ENCODE measurements at regions not wholly inside any gene's neighbourhood (a gene's known extent, or its start where the extent isn't known, plus 50 kb on each side); places are given as distances from the start of the nearest gene placed in this dataset.

DNA sequence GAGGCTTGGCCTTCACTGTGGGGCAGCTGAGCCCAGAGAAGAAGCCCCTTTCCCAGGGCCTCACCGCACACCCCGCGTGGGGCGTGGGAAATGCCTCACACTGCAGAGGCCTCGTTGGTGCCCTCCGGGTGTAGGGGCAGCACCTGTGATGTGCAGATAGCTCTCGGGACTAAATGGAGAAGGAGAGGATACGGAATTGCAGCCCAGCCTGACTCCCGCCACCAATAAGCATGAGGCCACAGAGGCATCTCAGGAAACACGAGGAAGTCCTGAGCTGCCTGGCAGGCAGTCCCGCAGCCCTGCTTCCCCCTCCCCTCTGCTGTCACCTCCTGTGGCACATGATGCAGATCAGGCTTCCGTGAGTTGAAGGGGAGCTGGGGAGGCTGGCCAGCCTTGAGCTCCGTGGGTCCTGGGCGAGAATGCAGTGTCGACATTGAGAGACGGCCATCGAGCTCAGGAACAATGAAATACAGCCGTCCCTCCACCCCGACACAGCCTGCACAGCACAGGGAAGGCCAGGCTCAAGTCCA is 59.6 kb upstream of the PPP2R2D start:
- no peak for DNase-seq (ENCODE audit: low spot score)
- Mint-ChIP-seq H3K27ac (no peak overlapping the region), H3K9me3 (no peaks in the 10 kb centered on the region), H3K4me1 (ENCODE audit: low read depth) (no peaks in the 10 kb centered on the region), H3K36me3 (ENCODE audit: low read depth) (no peaks in the 10 kb centered on the region), H3K4me3 (no peak overlapping the region), H3K27me3 (ENCODE audit: insufficient read depth) (peaks cover 7% of the 10 kb centered on the region)
- intact Hi-C loops (cut with micrococcal nuclease) = no loop called here

DNA sequence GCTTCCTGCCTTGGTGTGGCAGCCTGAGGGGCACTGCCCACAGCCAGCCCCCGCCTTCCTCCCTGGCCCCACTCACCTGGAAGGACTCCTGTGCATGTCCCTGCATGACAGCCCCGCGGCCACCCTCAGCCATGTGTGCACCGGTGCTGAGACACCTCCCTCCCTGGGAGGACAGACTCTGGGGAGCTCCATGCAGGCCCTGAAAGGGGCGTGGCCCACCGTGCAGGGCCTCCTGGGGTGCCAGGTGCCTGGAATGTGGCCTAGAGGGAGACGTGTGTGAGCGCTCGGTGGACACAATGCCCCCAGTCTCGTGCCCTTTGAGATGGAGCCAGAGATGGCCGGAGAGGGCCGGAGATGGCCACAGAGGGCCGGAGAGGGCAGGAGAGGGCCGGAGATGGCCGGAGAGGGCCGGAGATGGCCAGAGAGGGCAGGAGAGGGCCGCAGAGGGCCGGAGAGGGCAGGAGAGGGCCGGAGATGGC is 59.1 kb upstream of the PPP2R2D start:
- Mint-ChIP-seq H3K9me3 (no peaks in the 10 kb centered on the region), H3K4me1 (ENCODE audit: low read depth) (no peaks in the 10 kb centered on the region)
- intact Hi-C loops (cut with micrococcal nuclease) = no loop called here

DNA sequence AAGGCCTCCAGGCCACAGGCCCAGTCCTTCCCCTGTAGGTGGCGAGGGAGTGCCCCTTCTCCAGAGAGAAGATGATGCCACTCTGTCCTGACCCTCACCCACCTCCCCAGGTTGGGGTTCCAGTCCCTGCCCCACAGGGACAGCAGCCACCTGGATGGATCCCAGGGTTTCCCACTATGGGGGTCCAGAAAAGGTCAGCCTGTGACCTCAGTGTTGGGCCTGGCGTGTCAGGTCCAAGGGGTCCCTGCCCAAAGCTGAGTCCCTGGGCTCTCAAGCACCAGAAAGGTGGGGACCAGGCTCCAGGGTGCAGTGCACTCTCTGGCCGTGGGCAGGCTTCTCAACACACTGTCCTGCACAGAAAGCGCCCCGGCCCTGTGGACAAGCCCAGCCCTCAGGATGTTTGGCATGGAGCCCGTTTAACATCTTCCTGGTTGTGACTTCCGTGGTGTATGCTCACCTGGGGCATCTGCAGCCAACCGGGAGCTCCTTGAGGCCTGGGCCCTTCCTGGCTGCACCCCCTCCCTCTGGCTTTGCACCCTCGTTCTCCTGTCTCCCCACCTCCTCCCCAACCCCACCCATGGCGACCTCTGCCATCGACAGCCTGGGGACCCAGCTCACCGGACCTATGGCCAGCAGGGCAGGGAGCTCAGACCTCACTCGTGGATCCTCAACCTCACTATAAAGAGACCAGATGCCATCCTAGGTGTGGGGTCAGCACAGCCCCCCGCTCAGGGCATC is 58.3 kb upstream of the PPP2R2D start:
- H3K27me3 Mint-ChIP-seq (ENCODE audit: insufficient read depth) = peaks cover 4% of the 10 kb centered on the region
- intact Hi-C loops (cut with micrococcal nuclease) = no loop called here
- H3K4me1 Mint-ChIP-seq (ENCODE audit: low read depth) = no peaks in the 10 kb centered on the region
- H3K36me3 Mint-ChIP-seq (ENCODE audit: low read depth) = no peaks in the 10 kb centered on the region
- H3K27ac Mint-ChIP-seq = no peak overlapping the region
- no peak for DNase-seq (ENCODE audit: low spot score)
- H3K9me3 Mint-ChIP-seq = no peaks in the 10 kb centered on the region
- no peak overlapping the region for H3K4me3 Mint-ChIP-seq

More for the DNA sequence above, 59.1 kb upstream of the PPP2R2D start:
- Mint-ChIP-seq H3K27ac (no peak overlapping the region), H3K4me3 (no peak overlapping the region), H3K27me3 (ENCODE audit: insufficient read depth) (peaks cover 7% of the 10 kb centered on the region), H3K36me3 (ENCODE audit: low read depth) (no peaks in the 10 kb centered on the region)
- no peak for DNase-seq (ENCODE audit: low spot score)

DNA sequence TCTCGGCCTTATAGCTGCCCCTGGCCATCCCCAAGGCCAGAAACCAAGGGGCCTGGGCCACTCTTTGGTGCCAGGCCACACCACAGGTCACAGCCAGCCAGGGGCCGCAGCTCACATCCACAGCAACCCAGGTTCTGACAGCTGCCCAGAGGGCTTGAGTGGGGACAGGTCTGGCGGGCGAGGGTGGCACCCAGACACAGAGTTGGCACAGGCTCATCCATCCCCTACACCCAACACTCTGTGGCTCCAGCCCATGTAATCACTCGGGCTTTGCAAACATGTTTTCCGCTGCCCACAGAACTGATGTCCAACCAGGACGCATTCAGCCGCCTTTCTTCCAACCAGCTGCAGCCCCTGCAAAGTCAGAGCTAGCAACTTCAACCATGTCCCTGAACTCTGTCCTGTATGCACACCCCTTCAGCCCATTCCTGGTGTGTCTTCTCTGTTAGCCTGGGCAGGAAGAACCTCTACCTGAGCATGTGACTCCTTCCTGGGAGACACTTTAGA is 57.7 kb upstream of the PPP2R2D start:
- Mint-ChIP-seq H3K27me3 (ENCODE audit: insufficient read depth) (peaks cover 2% of the 10 kb centered on the region), H3K4me1 (ENCODE audit: low read depth) (no peaks in the 10 kb centered on the region), H3K4me3 (no peak overlapping the region), H3K9me3 (no peaks in the 10 kb centered on the region), H3K27ac (no peak overlapping the region), H3K36me3 (ENCODE audit: low read depth) (no peaks in the 10 kb centered on the region)
- DNase-seq (ENCODE audit: low spot score) = no peak
- intact Hi-C loops (cut with micrococcal nuclease) = no loop called here

DNA sequence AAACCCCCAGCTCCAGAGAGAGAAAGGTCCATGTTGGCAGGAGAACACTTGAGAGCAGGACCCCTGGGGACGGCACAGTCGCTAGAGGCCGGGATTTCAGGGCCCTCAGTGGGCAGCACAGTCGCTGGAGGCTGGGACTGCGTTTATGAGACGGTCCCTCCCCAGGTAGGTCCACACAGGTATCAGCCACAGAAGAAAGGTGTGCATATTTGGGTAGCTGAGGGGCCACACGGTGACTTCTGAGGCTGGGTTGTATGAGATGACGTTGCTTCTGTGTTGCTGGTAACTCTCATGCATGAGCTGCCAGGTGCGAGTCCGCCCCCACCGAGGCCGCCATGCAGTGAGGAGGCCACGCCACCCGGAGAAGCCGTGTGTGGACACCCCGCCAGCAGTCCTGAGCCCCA is 56.9 kb upstream of the PPP2R2D start:
- intact Hi-C loops (cut with micrococcal nuclease) = no loop called here
- Mint-ChIP-seq H3K36me3 (ENCODE audit: low read depth) (no peaks in the 10 kb centered on the region), H3K27me3 (ENCODE audit: insufficient read depth) (no peaks in the 10 kb centered on the region), H3K9me3 (no peaks in the 10 kb centered on the region), H3K4me1 (ENCODE audit: low read depth) (no peaks in the 10 kb centered on the region), H3K4me3 (no peak overlapping the region), H3K27ac (no peak overlapping the region)
- DNase-seq (ENCODE audit: low spot score) = no peak

DNA sequence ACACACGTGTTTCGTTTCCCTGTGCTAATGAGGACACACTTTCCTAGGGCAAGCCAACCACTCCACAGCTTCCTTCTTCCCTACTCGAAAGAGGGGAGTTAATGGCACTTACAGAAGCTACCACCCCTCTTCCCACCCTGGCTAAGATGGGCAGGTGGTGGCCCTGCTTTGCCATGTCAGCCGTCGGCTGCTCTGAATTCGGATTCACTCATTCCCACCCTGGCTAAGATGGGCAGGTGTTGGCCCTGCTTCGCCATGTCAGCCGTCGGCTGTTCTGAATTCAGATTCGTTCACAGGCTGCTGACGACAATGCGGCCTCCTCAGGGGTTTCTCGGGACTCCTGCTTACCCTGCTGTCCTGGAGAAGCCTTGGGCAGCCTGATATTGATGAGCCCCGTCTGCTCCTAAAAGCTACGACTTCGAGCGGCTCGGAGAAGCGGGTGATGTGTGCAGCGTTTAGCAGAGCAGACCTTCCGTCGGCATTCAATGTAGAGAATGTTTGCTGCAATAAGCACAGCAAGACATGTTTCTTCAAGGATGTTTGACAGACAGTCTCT is 56.2 kb upstream of the PPP2R2D start:
- Mint-ChIP-seq H3K4me3 (no peak overlapping the region), H3K4me1 (ENCODE audit: low read depth) (no peaks in the 10 kb centered on the region), H3K27me3 (ENCODE audit: insufficient read depth) (no peaks in the 10 kb centered on the region), H3K9me3 (no peaks in the 10 kb centered on the region), H3K27ac (no peak overlapping the region), H3K36me3 (ENCODE audit: low read depth) (no peaks in the 10 kb centered on the region)
- intact Hi-C loops (cut with micrococcal nuclease) = no loop called here
- no peak for DNase-seq (ENCODE audit: low spot score)

DNA sequence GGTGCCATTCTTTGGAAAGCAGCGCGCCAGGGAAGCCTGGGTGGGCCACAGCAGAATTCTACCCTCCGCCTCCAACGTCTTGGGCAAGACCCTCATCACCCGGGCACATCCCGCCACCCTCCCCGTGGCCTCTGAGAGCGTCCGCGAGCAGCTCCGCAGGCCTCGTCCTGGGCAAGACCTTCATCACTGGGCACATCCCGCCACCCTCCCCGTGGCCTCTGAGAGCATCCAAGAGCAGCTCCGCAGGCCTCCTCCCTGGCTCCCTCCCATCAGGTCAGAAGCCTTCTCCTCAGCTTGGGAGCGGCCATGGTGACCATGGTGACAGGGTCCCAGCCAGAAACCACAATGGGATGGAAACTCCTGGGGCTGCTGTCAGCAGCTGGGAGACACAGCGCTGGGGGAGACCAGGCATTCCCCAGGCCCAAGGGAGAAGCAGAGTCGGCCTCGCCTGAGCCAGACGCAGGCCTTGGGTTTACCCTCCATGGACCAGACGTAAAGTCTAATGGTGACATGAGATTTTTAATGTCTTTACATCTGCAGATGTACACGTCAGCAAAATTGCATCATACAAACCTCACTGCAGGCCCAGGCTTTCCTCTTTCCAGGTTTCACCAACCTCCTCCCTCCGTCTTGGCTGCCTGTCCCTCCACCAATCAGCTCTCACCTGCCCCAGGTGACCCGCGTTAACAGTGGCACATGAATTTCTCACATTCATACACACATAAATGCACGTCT is 55.1 kb upstream of the PPP2R2D start:
- Mint-ChIP-seq H3K4me1 (ENCODE audit: low read depth) (no peaks in the 10 kb centered on the region), H3K36me3 (ENCODE audit: low read depth) (no peaks in the 10 kb centered on the region), H3K27me3 (ENCODE audit: insufficient read depth) (no peaks in the 10 kb centered on the region), H3K4me3 (no peak overlapping the region), H3K27ac (no peak overlapping the region), H3K9me3 (peaks cover 3% of the 10 kb centered on the region)
- no peak for DNase-seq (ENCODE audit: low spot score)
- intact Hi-C loops (cut with micrococcal nuclease) = no loop called here

DNA sequence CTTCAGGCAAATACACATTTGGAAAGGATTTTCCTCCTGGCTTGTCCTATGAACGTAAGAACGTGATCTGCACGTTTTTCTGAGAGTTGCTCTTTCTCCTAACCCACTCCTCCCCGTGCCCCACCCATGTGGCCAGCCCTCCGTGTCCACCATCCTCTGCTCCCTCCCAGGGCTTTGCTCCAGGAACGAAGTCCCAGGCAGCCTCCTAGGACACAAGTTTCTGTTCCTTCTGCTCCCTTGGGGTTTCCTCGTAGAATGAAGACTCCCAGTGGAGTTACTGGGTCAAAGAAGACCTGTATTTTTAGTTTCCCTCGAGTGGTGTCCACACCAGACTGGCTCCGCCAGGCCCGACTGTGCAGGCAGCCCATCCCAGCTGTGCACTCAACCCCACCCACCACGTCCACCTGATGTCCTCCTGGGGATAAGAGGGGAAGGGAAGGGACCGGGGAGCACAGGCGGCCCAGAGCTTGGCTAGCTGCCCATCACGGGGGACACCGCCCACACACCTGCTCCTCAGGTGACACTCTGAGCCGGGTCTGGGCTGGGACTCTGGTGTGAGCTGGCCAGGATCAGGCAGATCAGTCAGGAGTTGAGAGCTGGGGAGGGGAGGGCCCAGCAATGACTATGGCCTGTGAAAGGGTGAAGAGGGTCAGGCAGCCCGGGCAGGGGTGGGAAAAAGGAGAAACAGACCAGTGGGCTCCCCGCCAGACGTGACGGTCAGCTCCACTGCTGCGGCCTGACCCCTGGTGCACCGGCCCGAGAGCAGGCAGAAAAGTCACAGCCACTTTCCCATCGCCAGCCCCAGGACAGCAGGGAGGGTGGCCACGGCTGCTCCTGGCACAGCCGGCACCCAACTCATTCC is 54.3 kb upstream of the PPP2R2D start:
- H3K4me1 Mint-ChIP-seq (ENCODE audit: low read depth) = no peaks in the 10 kb centered on the region
- no peak overlapping the region for H3K27ac Mint-ChIP-seq
- peaks cover 9% of the 10 kb centered on the region for H3K9me3 Mint-ChIP-seq
- intact Hi-C loops (cut with micrococcal nuclease) = no loop called here
- no peak overlapping the region for H3K4me3 Mint-ChIP-seq
- H3K27me3 Mint-ChIP-seq (ENCODE audit: insufficient read depth) = no peaks in the 10 kb centered on the region
- H3K36me3 Mint-ChIP-seq (ENCODE audit: low read depth) = no peaks in the 10 kb centered on the region
- DNase-seq (ENCODE audit: low spot score) = no peak

DNA sequence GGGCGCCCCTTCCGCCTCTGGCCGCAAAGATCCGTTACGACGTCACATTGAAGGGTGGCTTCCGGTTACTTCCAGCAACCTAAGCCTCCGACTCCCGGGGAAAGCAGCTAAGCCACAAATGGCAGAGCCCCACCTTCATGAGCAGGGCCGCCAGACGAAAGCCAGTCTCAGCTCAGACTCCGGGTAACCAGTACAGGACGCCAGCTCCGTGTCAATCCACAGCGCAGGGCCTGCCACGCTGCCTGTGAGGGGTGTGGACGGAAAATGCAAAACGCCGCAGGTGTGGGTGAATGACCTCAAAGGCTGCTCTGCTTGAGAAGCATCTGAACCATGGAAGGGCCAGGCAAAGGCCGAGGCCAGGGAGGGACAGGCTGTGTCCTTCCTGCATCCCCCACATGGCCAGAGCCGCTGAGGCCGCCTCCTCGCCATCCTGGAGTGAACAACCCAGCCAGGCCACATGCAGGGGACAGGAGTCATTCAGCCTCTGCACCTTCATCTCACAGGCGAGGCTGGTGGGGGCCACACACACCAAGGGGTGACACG is 53.5 kb upstream of the PPP2R2D start:
- DNase-seq (ENCODE audit: low spot score) = no peak
- no peaks in the 10 kb centered on the region for H3K27me3 Mint-ChIP-seq (ENCODE audit: insufficient read depth)
- peaks cover 9% of the 10 kb centered on the region for H3K9me3 Mint-ChIP-seq
- H3K4me3 Mint-ChIP-seq = no peak overlapping the region
- no peak overlapping the region for H3K27ac Mint-ChIP-seq
- H3K36me3 Mint-ChIP-seq (ENCODE audit: low read depth) = no peaks in the 10 kb centered on the region
- intact Hi-C loops (cut with micrococcal nuclease) = no loop called here
- no peaks in the 10 kb centered on the region for H3K4me1 Mint-ChIP-seq (ENCODE audit: low read depth)

DNA sequence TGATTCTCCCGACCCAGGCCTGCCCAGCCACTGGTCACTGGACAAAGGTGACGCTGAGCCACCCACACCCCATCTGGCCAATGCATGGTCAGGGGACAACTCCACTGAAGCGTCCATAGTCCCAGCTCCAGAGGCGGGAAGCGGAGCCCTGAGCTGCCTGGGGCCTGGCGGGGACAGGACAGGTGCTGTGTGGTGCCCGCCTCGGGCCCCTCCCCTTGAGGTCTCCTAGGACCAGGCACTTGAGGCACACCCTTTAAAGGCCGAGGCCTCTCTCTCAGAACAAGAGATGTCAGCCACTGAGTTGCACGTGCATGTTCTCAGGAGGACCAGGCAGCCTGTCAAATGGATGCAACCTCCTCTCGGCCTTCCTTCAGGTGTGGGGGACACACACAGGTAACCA is 52.5 kb upstream of the PPP2R2D start:
- Mint-ChIP-seq H3K36me3 (ENCODE audit: low read depth) (no peaks in the 10 kb centered on the region), H3K4me3 (no peak overlapping the region), H3K4me1 (ENCODE audit: low read depth) (no peaks in the 10 kb centered on the region), H3K27ac (no peak overlapping the region), H3K27me3 (ENCODE audit: insufficient read depth) (no peaks in the 10 kb centered on the region), H3K9me3 (peaks cover 9% of the 10 kb centered on the region)
- DNase-seq (ENCODE audit: low spot score) = no peak
- intact Hi-C loops (cut with micrococcal nuclease) = no loop called here

DNA sequence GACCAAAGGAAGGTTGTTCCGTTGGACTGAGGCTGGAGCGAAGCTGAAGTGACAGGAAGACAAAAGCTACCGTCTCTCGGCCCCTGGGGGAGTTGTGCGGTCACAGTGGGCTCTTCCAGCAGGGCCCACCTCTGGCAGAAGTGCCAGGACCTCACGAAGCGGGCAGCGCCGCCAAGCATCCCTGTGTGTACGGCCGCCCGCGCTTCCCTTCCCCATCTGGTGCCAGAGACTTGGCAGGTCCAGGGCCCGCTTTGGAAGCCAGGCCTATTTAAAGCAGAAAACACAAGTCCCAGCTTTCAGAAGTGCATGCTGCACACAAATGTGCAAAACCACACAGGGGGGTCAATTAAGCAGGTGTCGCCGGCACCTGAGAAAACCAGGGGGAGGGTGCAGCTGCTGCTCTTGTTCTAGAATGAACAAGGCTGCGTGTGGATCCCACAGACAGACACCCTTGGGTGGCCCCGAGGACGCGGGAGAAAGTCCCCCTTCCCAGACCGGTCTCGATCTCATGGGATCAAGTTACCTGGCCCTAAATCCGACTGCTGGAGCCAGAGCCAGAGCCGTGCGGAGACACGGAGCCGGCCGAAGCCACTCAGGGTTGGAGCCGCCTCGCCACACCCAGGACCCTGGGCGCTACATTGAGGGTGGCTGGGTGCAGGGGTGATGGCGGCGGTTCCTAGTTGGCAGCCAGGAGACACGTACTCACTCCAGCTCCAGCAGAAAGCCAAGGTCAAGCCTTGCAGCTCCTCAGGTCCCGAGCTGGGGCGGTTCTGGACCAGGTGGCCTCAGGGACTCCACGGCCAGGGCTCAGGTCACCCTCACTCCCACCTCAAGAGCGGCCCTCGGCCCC is 51.8 kb upstream of the PPP2R2D start:
- Mint-ChIP-seq H3K9me3 (peaks cover 9% of the 10 kb centered on the region), H3K27me3 (ENCODE audit: insufficient read depth) (no peaks in the 10 kb centered on the region), H3K4me3 (no peak overlapping the region), H3K4me1 (ENCODE audit: low read depth) (no peaks in the 10 kb centered on the region), H3K27ac (no peak overlapping the region), H3K36me3 (ENCODE audit: low read depth) (no peaks in the 10 kb centered on the region)
- intact Hi-C loops (cut with micrococcal nuclease) = no loop called here
- DNase-seq (ENCODE audit: low spot score) = no peak
